ENCODE measurements at regions not wholly inside any gene's neighbourhood (a gene's known extent, or its start where the extent isn't known, plus 50 kb on each side); places are given as distances from the start of the nearest gene placed in this dataset.
A peak's percentile ranks its signal among the peaks of the same experiment; 100 is the strongest.
"Not testable (repeated sequence)": the region's sequence is repeated elsewhere in the genome, so short reads cannot be mapped to it uniquely, and the experiment has no call there.

GRCh38 chr19:28655054-28655453, 557.9 kb downstream of the UQCRFS1 start:
- no peak for DNase-seq

GRCh38 chr19:28652765-28653164, 560.2 kb downstream of the UQCRFS1 start:
- no peak for DNase-seq

- no peak for DNase-seq
Measured at GRCh38 chr19:28646629-28647028, 566.3 kb downstream of the UQCRFS1 start.

GRCh38 chr19:28644169-28644775, 568.7 kb downstream of the UQCRFS1 start:
- no peak for DNase-seq

- no peak for DNase-seq
Measured at GRCh38 chr19:28642787-28643683, 569.9 kb downstream of the UQCRFS1 start.

- DNase-seq = no peak
Measured at GRCh38 chr19:28641395-28641794, 571.6 kb downstream of the UQCRFS1 start.

GRCh38 chr19:28640506-28640905, 572.4 kb downstream of the UQCRFS1 start:
- DNase-seq = no peak

- DNase-seq = no peak
Measured at GRCh38 chr19:28638445-28638844, 574.5 kb downstream of the UQCRFS1 start.

GRCh38 chr19:28636706-28637105, 576.2 kb downstream of the UQCRFS1 start:
- DNase-seq = no peak

GRCh38 chr19:28636016-28636629, 576.8 kb downstream of the UQCRFS1 start:
- DNase-seq = no peak

- DNase-seq = no peak
Measured at GRCh38 chr19:28634837-28635236, 578.1 kb downstream of the UQCRFS1 start.

- DNase-seq = no peak
Measured at GRCh38 chr19:28634019-28634328, 579.0 kb downstream of the UQCRFS1 start.

- DNase-seq = peak in 2 of 4 experiments; percentile 6 to 19
Measured at GRCh38 chr19:28633319-28634018, 579.5 kb downstream of the UQCRFS1 start.

- no peak for DNase-seq
Measured at GRCh38 chr19:28632371-28633080, 580.4 kb downstream of the UQCRFS1 start.

- DNase-seq = no peak
Measured at GRCh38 chr19:28631961-28632360, 581.0 kb downstream of the UQCRFS1 start.

GRCh38 chr19:28627669-28628068, 585.3 kb downstream of the UQCRFS1 start:
- DNase-seq = no peak

- DNase-seq = not testable (repeated sequence)
Measured at GRCh38 chr19:28626407-28626806, 586.5 kb downstream of the UQCRFS1 start.

- no peak for DNase-seq
Measured at GRCh38 chr19:28619816-28620429, 593.0 kb downstream of the UQCRFS1 start.

- DNase-seq = no peak
Measured at GRCh38 chr19:28618504-28618903, 594.4 kb downstream of the UQCRFS1 start.

- DNase-seq = no peak
Measured at GRCh38 chr19:28615966-28616365, 597.0 kb downstream of the UQCRFS1 start.

- DNase-seq = no peak
Measured at GRCh38 chr19:28615546-28615916, 597.4 kb downstream of the UQCRFS1 start.
